CD4-positive, alpha-beta T cell (primary cell): ENCODE measurements at regions not wholly inside any gene's neighbourhood (a gene's known extent, or its start where the extent isn't known, plus 50 kb on each side); places are given as distances from the start of the nearest gene placed in this dataset.

Experiments
- ATAC-seq: fragments of 200-7000 bp; cut with Tn5 transposase; one replicate; pipeline ENCODE4 v1.10.0; 2022; ENCODE audit warnings: mild to moderate bottlenecking; ENCODE audit not compliant: poor library complexity
- CTCF ChIA-PET: fragments of 350-600 bp; sonication (Branson Sonifier 250); formaldehyde crosslinking; loops from one replicate; lab custom pipeline; 2021; ENCODE audit warnings: antibody characterized with exemption, inconsistent platforms; lab: Charles Lee
- POLR2A ChIA-PET: fragments of 350-600 bp; sonication (Branson Sonifier 250); formaldehyde crosslinking; loops from one replicate; lab custom pipeline; 2021; ENCODE audit warnings: antibody characterized with exemption, inconsistent platforms; lab: Charles Lee
- DNase-seq, 14 experiments: peaks; one replicate each; pipeline ENCODE4 v3.0.0-alpha.2; 2013 to 2020; ENCODE audit warnings: mixed read lengths in 2 of 14
- H3K27ac ChIP-seq, 2 donors: one replicate each; pipeline versions ENCODE4 v1.5.1 to v1.7.0; 2013; ENCODE audit warnings: low read length in 2 of 2, low read depth in 1 of 2, mild to moderate bottlenecking in 1 of 2
- H3K27me3 ChIP-seq, 2 experiments: 1 replicate in 1 of 2; 2 replicates in 1 of 2; pipeline versions ENCODE4 v1.6.1 to v1.7.0; 2013; ENCODE audit warnings: low read length in 2 of 2, control low read depth in 1 of 2, mild to moderate bottlenecking in 1 of 2, moderate library complexity in 1 of 2; ENCODE audit not compliant: insufficient read depth in 2 of 2, control insufficient read depth in 1 of 2
- H3K36me3 ChIP-seq: one replicate; pipeline ENCODE4 v1.6.1; 2013; ENCODE audit warnings: low read length, control low read depth; ENCODE audit not compliant: insufficient read depth
- H3K4me1 ChIP-seq: one replicate; pipeline ENCODE4 v1.6.1; 2013; ENCODE audit warnings: low read length, control low read depth; ENCODE audit not compliant: insufficient read depth
- H3K4me3 ChIP-seq: one replicate; pipeline ENCODE4 v1.5.1; 2013; ENCODE audit warnings: mild to moderate bottlenecking, low read length, moderate library complexity
- H3K9me3 ChIP-seq, 2 experiments: 1 replicate in 1 of 2; 2 replicates in 1 of 2; pipeline versions ENCODE4 v1.6.1 to v1.7.0; 2013; ENCODE audit warnings: low read length in 2 of 2, mild to moderate bottlenecking in 2 of 2, control low read depth in 1 of 2, moderate library complexity in 1 of 2; ENCODE audit not compliant: control insufficient read depth in 1 of 2, insufficient read depth in 1 of 2
- H3K27ac Mint-ChIP-seq: one replicate; pipeline ENCODE4 v1.8.0; 2020; ENCODE audit warnings: mixed read lengths
- H3K27me3 Mint-ChIP-seq: one replicate; pipeline ENCODE4 v1.8.0; 2021; ENCODE audit warnings: mixed read lengths
- H3K36me3 Mint-ChIP-seq: one replicate; pipeline ENCODE4 v1.8.0; 2021; ENCODE audit warnings: low read depth, mixed read lengths
- H3K4me1 Mint-ChIP-seq: one replicate; pipeline ENCODE4 v1.8.0; 2021; ENCODE audit warnings: low read depth, mixed read lengths
- H3K4me3 Mint-ChIP-seq: one replicate; pipeline ENCODE4 v1.8.0; 2020; ENCODE audit warnings: mild to moderate bottlenecking, mixed read lengths
- H3K9me3 Mint-ChIP-seq: one replicate; pipeline ENCODE4 v1.8.0; 2020; ENCODE audit warnings: mixed read lengths
- intact Hi-C, 2 experiments: fragments of 100-400 bp; cut with DNase I in 1 of 2; cut with micrococcal nuclease in 1 of 2; formaldehyde crosslinking; loops; one replicate each; pipeline versions ENCODE4 v1.15.1 to v1.9.0; 2023 to 2025; cut with DNase I, micrococcal nuclease
- TF ChIP-seq, protein P1 (sequence below): fragments of 200-600 bp; IDR thresholded peaks from one replicate; pipeline ENCODE4 v1.8.0; 2022; ENCODE audit warnings: antibody characterized with exemption, mild to moderate bottlenecking

GRCh38 chr1:8163039-8163438, 136.9 kb upstream of the ERRFI1 start:
- POLR2A ChIA-PET = no interaction called here
- peaks cover 11% of the 10 kb centered on the region for H3K4me1 Mint-ChIP-seq
- no peaks in the 10 kb centered on the region for H3K36me3 Mint-ChIP-seq
- peaks cover 0 to 3% of the 10 kb centered on the region in 2 experiments for H3K27me3 ChIP-seq
- no peaks in the 10 kb centered on the region for H3K27me3 Mint-ChIP-seq
- TF ChIP-seq, protein P1, sequence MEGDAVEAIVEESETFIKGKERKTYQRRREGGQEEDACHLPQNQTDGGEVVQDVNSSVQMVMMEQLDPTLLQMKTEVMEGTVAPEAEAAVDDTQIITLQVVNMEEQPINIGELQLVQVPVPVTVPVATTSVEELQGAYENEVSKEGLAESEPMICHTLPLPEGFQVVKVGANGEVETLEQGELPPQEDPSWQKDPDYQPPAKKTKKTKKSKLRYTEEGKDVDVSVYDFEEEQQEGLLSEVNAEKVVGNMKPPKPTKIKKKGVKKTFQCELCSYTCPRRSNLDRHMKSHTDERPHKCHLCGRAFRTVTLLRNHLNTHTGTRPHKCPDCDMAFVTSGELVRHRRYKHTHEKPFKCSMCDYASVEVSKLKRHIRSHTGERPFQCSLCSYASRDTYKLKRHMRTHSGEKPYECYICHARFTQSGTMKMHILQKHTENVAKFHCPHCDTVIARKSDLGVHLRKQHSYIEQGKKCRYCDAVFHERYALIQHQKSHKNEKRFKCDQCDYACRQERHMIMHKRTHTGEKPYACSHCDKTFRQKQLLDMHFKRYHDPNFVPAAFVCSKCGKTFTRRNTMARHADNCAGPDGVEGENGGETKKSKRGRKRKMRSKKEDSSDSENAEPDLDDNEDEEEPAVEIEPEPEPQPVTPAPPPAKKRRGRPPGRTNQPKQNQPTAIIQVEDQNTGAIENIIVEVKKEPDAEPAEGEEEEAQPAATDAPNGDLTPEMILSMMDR = no peak
- no peak overlapping the region for H3K4me3 ChIP-seq
- H3K4me1 ChIP-seq = peaks cover 27% of the 10 kb centered on the region
- no peak overlapping the region for H3K4me3 Mint-ChIP-seq
- CTCF ChIA-PET = interaction anchor here (0.6 kb wide), 1 partner anchor 66 kb away, joined by 5 read pairs; no protein-coding TSS in a partner anchor
- H3K36me3 ChIP-seq = no peaks in the 10 kb centered on the region
- ATAC-seq = no peak
- no peaks in the 10 kb centered on the region for H3K9me3 ChIP-seq
- H3K9me3 Mint-ChIP-seq = no peaks in the 10 kb centered on the region
- H3K27ac ChIP-seq = no peak overlapping the region
- intact Hi-C loops = no loop called here
- no peak for DNase-seq
- no peak overlapping the region for H3K27ac Mint-ChIP-seq

- DNase-seq = no peak
- Histone ChIP-seq H3K27me3 (peaks cover 0 to 3% of the 10 kb centered on the region in 2 experiments), H3K27ac (no peak overlapping the region), H3K4me3 (no peak overlapping the region), H3K36me3 (no peaks in the 10 kb centered on the region), H3K9me3 (no peaks in the 10 kb centered on the region), H3K4me1 (peaks cover 18% of the 10 kb centered on the region)
- Mint-ChIP-seq H3K36me3 (no peaks in the 10 kb centered on the region), H3K27ac (no peak overlapping the region), H3K4me1 (peaks cover 9% of the 10 kb centered on the region), H3K9me3 (no peaks in the 10 kb centered on the region), H3K4me3 (no peak overlapping the region), H3K27me3 (no peaks in the 10 kb centered on the region)
- ChIA-PET CTCF (interaction anchor here (0.6 kb wide), 2 partner anchors 67 to 182 kb away, joined by 3 to 5 read pairs; no protein-coding TSS in a partner anchor), POLR2A (interaction anchor here (1.1 kb wide), 1 partner anchor 9 kb away, joined by 3 read pairs; no protein-coding TSS in a partner anchor)
- intact Hi-C loops = no loop called here
- TF ChIP-seq, protein P1 = no peak
- no peak for ATAC-seq
These were observed 136.1 kb upstream of the ERRFI1 start for GRCh38 chr1:8162168-8162567.

DNA sequence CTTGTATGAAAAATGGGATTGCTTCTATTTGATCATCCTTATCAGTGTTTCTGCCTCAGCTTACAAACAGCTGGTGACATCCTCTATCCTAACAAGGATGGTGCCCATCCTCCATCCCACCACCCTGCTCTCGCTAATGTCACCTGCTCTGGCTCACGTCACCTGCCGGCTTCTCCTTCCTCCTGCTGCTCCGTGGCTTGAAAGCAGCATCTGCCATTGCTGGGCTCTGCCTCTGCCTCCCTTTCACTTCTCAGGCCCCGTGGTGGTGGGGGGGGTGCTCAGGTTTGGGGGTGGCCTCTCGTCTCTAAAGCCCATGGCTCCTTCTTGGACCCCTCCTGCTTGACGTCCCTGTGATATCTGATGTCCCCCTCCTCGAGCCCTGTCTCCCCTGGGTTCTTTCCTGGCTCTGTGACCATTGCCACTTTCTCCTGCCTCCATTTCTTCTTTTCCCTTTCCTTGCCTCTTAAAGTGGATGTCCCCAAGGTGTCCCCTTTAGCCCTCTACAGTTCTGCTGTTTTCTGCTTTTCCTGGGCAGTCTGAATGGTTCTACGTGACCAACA, 135.5 kb upstream of the ERRFI1 start:
- H3K36me3 ChIP-seq = no peaks in the 10 kb centered on the region
- ChIA-PET POLR2A (interaction anchor here (1.1 kb wide), 1 partner anchor 8 kb away, joined by 3 read pairs; no protein-coding TSS in a partner anchor), CTCF (interaction anchor here (0.7 kb wide), 1 partner anchor 33 kb away, joined by 4 read pairs; no protein-coding TSS in a partner anchor)
- no peak overlapping the region for H3K4me3 ChIP-seq
- Mint-ChIP-seq H3K4me3 (no peak overlapping the region), H3K9me3 (no peaks in the 10 kb centered on the region), H3K27ac (no peak overlapping the region), H3K36me3 (no peaks in the 10 kb centered on the region), H3K4me1 (peaks cover 9% of the 10 kb centered on the region), H3K27me3 (no peaks in the 10 kb centered on the region)
- TF ChIP-seq, protein P1 = no peak
- no peak overlapping the region for H3K27ac ChIP-seq
- intact Hi-C loops = no loop called here
- peaks cover 0 to 3% of the 10 kb centered on the region in 2 experiments for H3K27me3 ChIP-seq
- no peaks in the 10 kb centered on the region for H3K9me3 ChIP-seq
- ATAC-seq (no peak), DNase-seq (no peak)
- H3K4me1 ChIP-seq = peaks cover 14% of the 10 kb centered on the region
